GM12875 (cell line): ENCODE measurements at regions not wholly inside any gene's neighbourhood (a gene's known extent, or its start where the extent isn't known, plus 50 kb on each side); places are given as distances from the start of the nearest gene placed in this dataset.

Source experiments
- H3K4me3 ChIP-seq: one replicate; pipeline ENCODE4 v1.5.1; 2011; ENCODE audit warnings: low read depth, low read length, control low read depth
- CTCF ChIP-seq: IDR thresholded peaks from 2 replicates; pipeline ENCODE4 v1.5.1; 2011; ENCODE audit warnings: low read depth, mild to moderate bottlenecking, control low read depth, inconsistent platforms, low read length, moderate library complexity, borderline replicate concordance; ENCODE audit not compliant: insufficient read depth

GRCh38 chr14:30348445-30348844, 210.5 kb upstream of the G2E3 start:
- no peak for TF ChIP-seq CTCF
- no peak overlapping the region for H3K4me3 ChIP-seq

GRCh38 chr14:30349520-30349919, 209.4 kb upstream of the G2E3 start:
- TF ChIP-seq CTCF: no peak
- no peak overlapping the region for H3K4me3 ChIP-seq

GRCh38 chr14:30354439-30354838, 204.5 kb upstream of the G2E3 start:
- no peak for TF ChIP-seq CTCF
- no peak overlapping the region for H3K4me3 ChIP-seq

- no peak overlapping the region for H3K4me3 ChIP-seq
- no peak for TF ChIP-seq CTCF
These were observed 203.5 kb upstream of the G2E3 start for GRCh38 chr14:30355431-30355913.

- TF ChIP-seq CTCF: no peak
- H3K4me3 ChIP-seq: no peak overlapping the region
These were observed 202.3 kb upstream of the G2E3 start for GRCh38 chr14:30356438-30357202.

GRCh38 chr14:30357791-30358190, 201.2 kb upstream of the G2E3 start:
- TF ChIP-seq CTCF: no peak
- H3K4me3 ChIP-seq: no peak overlapping the region
